Suppressor macrophage (primary cell): ENCODE measurements at regions not wholly inside any gene's neighbourhood (a gene's known extent, or its start where the extent isn't known, plus 50 kb on each side); places are given as distances from the start of the nearest gene placed in this dataset.
"Not testable (repeated sequence)": the region's sequence is repeated elsewhere in the genome, so short reads cannot be mapped to it uniquely, and the experiment has no call there.

Experiments used
- DNase-seq, 4 experiments: peaks; one replicate each; pipeline ENCODE4 v3.0.0-alpha.2; 2020 to 2022

GRCh38 chr9:66837242-66837937 lies 63.1 kb upstream of the ZNF658 start:
- DNase-seq = not testable (repeated sequence)
